Fibroblast of lung (primary cell): ENCODE measurements at regions not wholly inside any gene's neighbourhood (a gene's known extent, or its start where the extent isn't known, plus 50 kb on each side); places are given as distances from the start of the nearest gene placed in this dataset.

Experiments used
- EZH2 ChIP-seq: IDR thresholded peaks from 2 replicates; pipeline ENCODE4 v1.5.1; 2012; ENCODE audit warnings: low read length, control low read depth, mild to moderate bottlenecking; ENCODE audit errors: missing control alignments
- TF ChIP-seq, protein P1 (sequence below), 2 donors: IDR thresholded peaks in 1 of 2; conservative IDR thresholded peaks in 1 of 2; 1 replicate in 1 of 2; 2 replicates in 1 of 2; pipeline ENCODE4 v1.5.1; 2011 to 2012; ENCODE audit warnings: low read length in 2 of 2, control low read depth in 1 of 2, inconsistent platforms in 1 of 2, low read depth in 1 of 2, mild to moderate bottlenecking in 1 of 2

DNA sequence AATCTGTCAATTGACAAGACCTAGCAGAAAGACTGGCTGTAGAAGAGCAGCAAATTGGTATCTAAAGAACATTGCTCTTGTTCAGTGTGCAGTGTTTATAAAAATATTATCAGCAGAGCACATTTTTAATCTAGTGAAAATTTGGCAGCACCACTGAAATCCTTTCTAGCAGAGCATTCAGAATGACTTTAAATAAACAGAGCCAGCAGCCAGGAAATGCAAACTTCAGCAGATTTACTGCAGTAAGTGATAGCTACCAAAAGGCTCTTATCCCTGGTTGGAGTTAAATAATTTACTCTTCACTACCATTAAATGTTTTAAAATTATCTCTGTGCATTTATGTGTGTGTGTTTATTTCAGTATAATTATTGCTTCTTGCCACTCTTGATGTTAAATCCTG lies 590.9 kb upstream of the CITED2 start:
- no peak for TF ChIP-seq EZH2
- TF ChIP-seq, protein P1, sequence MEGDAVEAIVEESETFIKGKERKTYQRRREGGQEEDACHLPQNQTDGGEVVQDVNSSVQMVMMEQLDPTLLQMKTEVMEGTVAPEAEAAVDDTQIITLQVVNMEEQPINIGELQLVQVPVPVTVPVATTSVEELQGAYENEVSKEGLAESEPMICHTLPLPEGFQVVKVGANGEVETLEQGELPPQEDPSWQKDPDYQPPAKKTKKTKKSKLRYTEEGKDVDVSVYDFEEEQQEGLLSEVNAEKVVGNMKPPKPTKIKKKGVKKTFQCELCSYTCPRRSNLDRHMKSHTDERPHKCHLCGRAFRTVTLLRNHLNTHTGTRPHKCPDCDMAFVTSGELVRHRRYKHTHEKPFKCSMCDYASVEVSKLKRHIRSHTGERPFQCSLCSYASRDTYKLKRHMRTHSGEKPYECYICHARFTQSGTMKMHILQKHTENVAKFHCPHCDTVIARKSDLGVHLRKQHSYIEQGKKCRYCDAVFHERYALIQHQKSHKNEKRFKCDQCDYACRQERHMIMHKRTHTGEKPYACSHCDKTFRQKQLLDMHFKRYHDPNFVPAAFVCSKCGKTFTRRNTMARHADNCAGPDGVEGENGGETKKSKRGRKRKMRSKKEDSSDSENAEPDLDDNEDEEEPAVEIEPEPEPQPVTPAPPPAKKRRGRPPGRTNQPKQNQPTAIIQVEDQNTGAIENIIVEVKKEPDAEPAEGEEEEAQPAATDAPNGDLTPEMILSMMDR (conservative IDR thresholded peaks at IDR 0.05 in 1 of 2, IDR thresholded peaks at IDR 0.05 in 1 of 2; ENCODE audit: low read depth in 1 of 2, low read length in 2 of 2), result no peak
